ENCODE measurements at regions not wholly inside any gene's neighbourhood (a gene's known extent, or its start where the extent isn't known, plus 50 kb on each side); places are given as distances from the start of the nearest gene placed in this dataset.
"Not testable (repeated sequence)": the region's sequence is repeated elsewhere in the genome, so short reads cannot be mapped to it uniquely, and the experiment has no call there.

GRCh38 chr21:9769718-9770690 is 751.4 kb upstream of the TPTE start:
- WGBS, 5 donors, result 69 to 76% (median 73%) methylated on average over 17 of the region's 17 CpGs
- H3K27me3 ChIP-seq (replicated peaks in 1 of 7); H3K4me3 ChIP-seq; H3K4me1 ChIP-seq; DNase-seq; H3K27ac ChIP-seq; intact Hi-C loops (cut with DNase I; ENCODE audit: low total_unique reads); H3K36me3 ChIP-seq: not testable (repeated sequence)
- peaks cover 0 to 89% (median 80%) of the 10 kb centered on the region in 8 donors for H3K9me3 ChIP-seq

- H3K4me3 ChIP-seq; H3K36me3 ChIP-seq; H3K4me1 ChIP-seq; DNase-seq; intact Hi-C loops (cut with DNase I; ENCODE audit: low total_unique reads); H3K27ac ChIP-seq; H3K27me3 ChIP-seq (replicated peaks in 1 of 7): not testable (repeated sequence)
- WGBS, 5 donors, result 65 to 74% (median 66%) methylated on average over 17 of the region's 17 CpGs
- peaks cover 0 to 96% (median 90%) of the 10 kb centered on the region in 8 donors for H3K9me3 ChIP-seq
Observed at GRCh38 chr21:9771466-9772347, 749.7 kb upstream of the TPTE start.

GRCh38 chr21:9772348-9772672 is 749.1 kb upstream of the TPTE start:
- Histone ChIP-seq H3K27ac (no peak overlapping the region), H3K4me1 (no peaks in the 10 kb centered on the region), H3K36me3 (no peaks in the 10 kb centered on the region), H3K9me3 (peaks cover 0 to 92% (median 85%) of the 10 kb centered on the region in 8 donors), H3K4me3 (no peak overlapping the region), H3K27me3 (replicated peaks in 1 of 7) (no peaks in the 10 kb centered on the region)
- intact Hi-C loops (cut with DNase I; ENCODE audit: low total_unique reads), result no loop called here
- TF ChIP-seq CTCF (IDR thresholded peaks at IDR 0.05 in 8 of 11, conservative IDR thresholded peaks at IDR 0.05 in 3 of 11), result no peak
- TF ChIP-seq POLR2A (IDR thresholded peaks at IDR 0.05), result no peak
- TF ChIP-seq POLR2AphosphoS5 (IDR thresholded peaks at IDR 0.05), result no peak
- 58 to 71% (median 63%) methylated on average over 6 of the region's 6 CpGs for WGBS, 5 donors
- no peak for DNase-seq

- WGBS, 5 donors, result 64 to 75% (median 68%) methylated on average over 8 of the region's 8 CpGs
- H3K36me3 ChIP-seq; H3K27ac ChIP-seq; DNase-seq; H3K4me3 ChIP-seq; intact Hi-C loops (cut with DNase I; ENCODE audit: low total_unique reads); H3K27me3 ChIP-seq (replicated peaks in 1 of 7); H3K4me1 ChIP-seq: not testable (repeated sequence)
- peaks cover 0 to 92% (median 81%) of the 10 kb centered on the region in 8 donors for H3K9me3 ChIP-seq
Observed at GRCh38 chr21:9772877-9773420, 748.4 kb upstream of the TPTE start.

- peaks cover 0 to 91% (median 77%) of the 10 kb centered on the region in 8 donors for H3K9me3 ChIP-seq
- WGBS, 5 donors, result 65 to 76% (median 67%) methylated on average over 9 of the region's 9 CpGs
- H3K36me3 ChIP-seq, result no peaks in the 10 kb centered on the region
- intact Hi-C loops (cut with DNase I; ENCODE audit: low total_unique reads), result no loop called here
- no peak overlapping the region for H3K4me3 ChIP-seq
- no peak overlapping the region for H3K27ac ChIP-seq
- no peak for DNase-seq
- H3K27me3 ChIP-seq (replicated peaks in 1 of 7), result no peaks in the 10 kb centered on the region
- TF ChIP-seq CTCF (IDR thresholded peaks at IDR 0.05 in 8 of 11, conservative IDR thresholded peaks at IDR 0.05 in 3 of 11), result no peak
- no peak for TF ChIP-seq POLR2A (IDR thresholded peaks at IDR 0.05)
- TF ChIP-seq POLR2AphosphoS5 (IDR thresholded peaks at IDR 0.05), result no peak
- no peaks in the 10 kb centered on the region for H3K4me1 ChIP-seq
Observed at GRCh38 chr21:9774347-9774746, 747.0 kb upstream of the TPTE start.

- H3K27ac ChIP-seq; H3K36me3 ChIP-seq; H3K4me1 ChIP-seq; DNase-seq; H3K27me3 ChIP-seq (replicated peaks in 1 of 7); H3K4me3 ChIP-seq; intact Hi-C loops (cut with DNase I; ENCODE audit: low total_unique reads): not testable (repeated sequence)
- 66 to 75% (median 72%) methylated on average over 10 of the region's 10 CpGs for WGBS, 5 donors
- peaks cover 0 to 88% (median 71%) of the 10 kb centered on the region in 8 donors for H3K9me3 ChIP-seq
Observed at GRCh38 chr21:9774901-9775593, 746.3 kb upstream of the TPTE start.

- peaks cover 0 to 85% (median 69%) of the 10 kb centered on the region in 8 donors for H3K9me3 ChIP-seq
- intact Hi-C loops (cut with DNase I; ENCODE audit: low total_unique reads); H3K36me3 ChIP-seq; H3K4me1 ChIP-seq; H3K27ac ChIP-seq; DNase-seq; H3K27me3 ChIP-seq (replicated peaks in 1 of 7); H3K4me3 ChIP-seq: not testable (repeated sequence)
- WGBS, 5 donors, result 67 to 76% (median 73%) methylated on average over 8 of the region's 8 CpGs
Observed at GRCh38 chr21:9775877-9776276, 745.5 kb upstream of the TPTE start.
